C4-2B (cell line): ENCODE measurements at regions not wholly inside any gene's neighbourhood (a gene's known extent, or its start where the extent isn't known, plus 50 kb on each side); places are given as distances from the start of the nearest gene placed in this dataset.

Experiments used
- CTCF ChIP-seq: fragments of 450-650 bp; conservative IDR thresholded peaks from 2 replicates; pipeline ENCODE4 v1.5.1; 2017; ENCODE audit warnings: mild to moderate bottlenecking
- ZFX ChIP-seq: fragments of 450-650 bp; IDR thresholded peaks from 2 replicates; pipeline ENCODE4 v1.6.1; 2017

- TF ChIP-seq CTCF: no peak
- no peak for TF ChIP-seq ZFX
These were observed 90.2 kb upstream of the SH3PXD2B start for GRCh38 chr5:172544371-172545095.
